GM23338 (cell line): ENCODE measurements at regions not wholly inside any gene's neighbourhood (a gene's known extent, or its start where the extent isn't known, plus 50 kb on each side); places are given as distances from the start of the nearest gene placed in this dataset.

Source experiments
- ATAC-seq: fragments of 200-7000 bp; cut with Tn5 transposase; 3 replicates; pipeline ENCODE4 v1.9.1; 2020
- DNase-seq: peaks from one replicate; pipeline ENCODE4 v3.0.0-alpha.2; 2015; ENCODE audit warnings: low spot score
- H2AFZ ChIP-seq: fragments of 200-600 bp; sonication (generic); 2 replicates; pipeline ENCODE4 v1.8.0; 2016; ENCODE audit warnings: antibody characterized with exemption, mild to moderate bottlenecking, moderate library complexity
- H3F3A ChIP-seq: fragments of 200-600 bp; sonication (generic); replicated peaks from 2 replicates; pipeline ENCODE4 v1.8.0; 2017; ENCODE audit warnings: antibody characterized with exemption, mixed run types, low read depth
- H3K27ac ChIP-seq: fragments of 200-600 bp; sonication (generic); 2 replicates; pipeline ENCODE4 v1.6.1; 2016; ENCODE audit warnings: low read depth
- H3K27me3 ChIP-seq: fragments of 200-600 bp; sonication (generic); 2 replicates; pipeline ENCODE4 v1.8.0; 2016; ENCODE audit warnings: mild to moderate bottlenecking, mixed run types, moderate library complexity; ENCODE audit not compliant: insufficient read depth
- H3K36me3 ChIP-seq: fragments of 200-600 bp; sonication (generic); 2 replicates; pipeline ENCODE4 v1.8.0; 2016; ENCODE audit warnings: mild to moderate bottlenecking; ENCODE audit not compliant: insufficient read depth
- H3K4me1 ChIP-seq: fragments of 200-600 bp; sonication (generic); 2 replicates; pipeline ENCODE4 v1.8.0; 2016; ENCODE audit warnings: mild to moderate bottlenecking, moderate library complexity; ENCODE audit not compliant: insufficient read depth
- H3K4me2 ChIP-seq: fragments of 200-600 bp; sonication (generic); 2 replicates; pipeline ENCODE4 v1.7.1; 2017; ENCODE audit warnings: mixed run types
- H3K4me3 ChIP-seq: fragments of 200-600 bp; sonication (generic); 2 replicates; pipeline ENCODE4 v1.6.1; 2016; ENCODE audit warnings: mixed run types
- H3K79me2 ChIP-seq: fragments of 200-600 bp; sonication (generic); replicated peaks from 2 replicates; pipeline ENCODE4 v1.8.0; 2017; ENCODE audit warnings: mild to moderate bottlenecking; ENCODE audit not compliant: insufficient read depth
- H3K9me2 ChIP-seq: fragments of 200-600 bp; sonication (generic); 2 replicates; pipeline ENCODE4 v1.8.0; 2017; ENCODE audit not compliant: insufficient read depth
- H4K20me1 ChIP-seq: fragments of 200-600 bp; sonication (generic); replicated peaks from 2 replicates; pipeline ENCODE4 v1.8.0; 2017; ENCODE audit warnings: mild to moderate bottlenecking; ENCODE audit not compliant: insufficient read depth
- H3K27ac Mint-ChIP-seq: 2 replicates; pipeline ENCODE4 v1.8.0; 2020; ENCODE audit warnings: inconsistent platforms, mild to moderate bottlenecking, moderate library complexity, mixed read lengths
- H3K27me3 Mint-ChIP-seq: 3 replicates; pipeline ENCODE4 v1.8.0; 2022; ENCODE audit warnings: low read depth, mild to moderate bottlenecking, moderate library complexity, mixed read lengths, inconsistent platforms; ENCODE audit not compliant: insufficient read depth, poor library complexity
- H3K36me3 Mint-ChIP-seq: 3 replicates; pipeline ENCODE4 v1.8.0; 2021; ENCODE audit warnings: low read depth, mild to moderate bottlenecking, inconsistent platforms, moderate library complexity, mixed read lengths
- H3K4me1 Mint-ChIP-seq: 3 replicates; pipeline ENCODE4 v1.8.0; 2020; ENCODE audit warnings: mild to moderate bottlenecking, inconsistent platforms, mixed read lengths
- H3K4me3 Mint-ChIP-seq: 3 replicates; pipeline ENCODE4 v1.8.0; 2021; ENCODE audit warnings: moderate library complexity, mild to moderate bottlenecking, inconsistent platforms, mixed read lengths
- H3K9me3 Mint-ChIP-seq: 3 replicates; pipeline ENCODE4 v1.8.0; 2020; ENCODE audit warnings: moderate library complexity, mild to moderate bottlenecking, inconsistent platforms, mixed read lengths
- CREB1 ChIP-seq: fragments of 250-450 bp; sonication (Bioruptor Pico); IDR thresholded peaks from 2 replicates; pipeline ENCODE4 v1.5.0; 2020; ENCODE audit warnings: low read depth, mild to moderate bottlenecking, moderate library complexity
- EZH2 ChIP-seq: fragments of 200-600 bp; sonication (generic); IDR thresholded peaks from one replicate; pipeline ENCODE4 v1.8.0; 2017; ENCODE audit warnings: antibody characterized with exemption, mild to moderate bottlenecking, low read depth; ENCODE audit not compliant: unreplicated experiment
- EZH2phosphoT487 ChIP-seq: fragments of 200-600 bp; sonication (generic); IDR thresholded peaks from one replicate; pipeline ENCODE4 v1.8.1; 2018; ENCODE audit warnings: antibody characterized with exemption; ENCODE audit not compliant: unreplicated experiment
- JUNB ChIP-seq: IDR thresholded peaks from one replicate; pipeline ENCODE4 v1.6.1; 2016; ENCODE audit warnings: antibody characterized with exemption; ENCODE audit not compliant: unreplicated experiment
- NANOG ChIP-seq: IDR thresholded peaks from 2 replicates; pipeline ENCODE4 v1.6.1; 2016; ENCODE audit warnings: antibody characterized with exemption, borderline replicate concordance
- POLR2AphosphoS5 ChIP-seq: IDR thresholded peaks from 2 replicates; pipeline ENCODE4 v1.6.1; 2016; ENCODE audit warnings: antibody characterized with exemption, low read depth
- STAT1 ChIP-seq: IDR thresholded peaks from one replicate; pipeline ENCODE4 v1.6.1; 2016; ENCODE audit warnings: antibody characterized with exemption; ENCODE audit not compliant: unreplicated experiment
- ZNF114 ChIP-seq: fragments of 250-450 bp; sonication (Bioruptor Pico); IDR thresholded peaks from 2 replicates; pipeline ENCODE4 v1.5.0; 2020; ENCODE audit warnings: mild to moderate bottlenecking, moderate library complexity
- ZNF331 ChIP-seq: fragments of 250-450 bp; sonication (Bioruptor Pico); IDR thresholded peaks from 2 replicates; pipeline ENCODE4 v1.5.0; 2020; ENCODE audit warnings: low read depth, mild to moderate bottlenecking, moderate library complexity
- TF ChIP-seq, protein P1 (sequence below), 2 experiments: fragments of 200-600 bp in 1 of 2; sonication (generic) in 1 of 2; conservative IDR thresholded peaks; 2 replicates each; pipeline versions ENCODE4 v1.5.1 to v1.6.1; 2016 to 2017; ENCODE audit warnings: antibody characterized with exemption in 2 of 2, low read depth in 2 of 2, mild to moderate bottlenecking in 2 of 2, moderate library complexity in 1 of 2
- TF ChIP-seq, protein P2 (sequence below): IDR thresholded peaks from 2 replicates; pipeline ENCODE4 v1.6.1; 2016; ENCODE audit warnings: antibody characterized with exemption
- TF ChIP-seq, protein P3 (sequence below): fragments of 250-450 bp; sonication (Bioruptor Pico); IDR thresholded peaks from 2 replicates; pipeline ENCODE4 v1.5.0; 2020; ENCODE audit warnings: mild to moderate bottlenecking, moderate library complexity
- TF ChIP-seq, protein P4 (sequence below): IDR thresholded peaks from one replicate; pipeline ENCODE4 v1.6.1; 2018; ENCODE audit warnings: antibody characterized with exemption; ENCODE audit not compliant: unreplicated experiment

DNA sequence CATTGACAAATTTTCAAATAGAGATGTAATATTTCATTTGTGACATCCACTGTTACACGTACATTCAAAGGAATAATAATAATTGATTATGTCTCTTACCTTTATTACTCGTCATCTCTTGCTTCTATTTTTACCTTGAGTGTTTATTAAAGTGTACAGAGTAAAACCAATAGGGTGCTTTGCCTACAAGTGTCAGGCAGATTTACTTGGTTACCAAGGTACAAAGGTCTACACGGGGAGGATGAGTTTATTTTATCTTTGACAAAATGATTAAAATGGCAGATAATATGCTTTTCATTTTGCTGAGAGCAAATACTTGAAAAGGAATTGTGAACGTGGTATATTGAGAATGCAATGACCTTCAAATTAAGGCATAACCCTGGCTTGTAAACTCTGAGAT is 137.8 kb upstream of the SOX5 start:
- TF ChIP-seq EZH2 (no peak), JUNB (no peak), ZNF114 (no peak), ZNF331 (CRISPR knock-in tag) (no peak), EZH2phosphoT487 (no peak), CREB1 (no peak), POLR2AphosphoS5 (no peak), NANOG (no peak), STAT1 (no peak)
- TF ChIP-seq, protein P1, sequence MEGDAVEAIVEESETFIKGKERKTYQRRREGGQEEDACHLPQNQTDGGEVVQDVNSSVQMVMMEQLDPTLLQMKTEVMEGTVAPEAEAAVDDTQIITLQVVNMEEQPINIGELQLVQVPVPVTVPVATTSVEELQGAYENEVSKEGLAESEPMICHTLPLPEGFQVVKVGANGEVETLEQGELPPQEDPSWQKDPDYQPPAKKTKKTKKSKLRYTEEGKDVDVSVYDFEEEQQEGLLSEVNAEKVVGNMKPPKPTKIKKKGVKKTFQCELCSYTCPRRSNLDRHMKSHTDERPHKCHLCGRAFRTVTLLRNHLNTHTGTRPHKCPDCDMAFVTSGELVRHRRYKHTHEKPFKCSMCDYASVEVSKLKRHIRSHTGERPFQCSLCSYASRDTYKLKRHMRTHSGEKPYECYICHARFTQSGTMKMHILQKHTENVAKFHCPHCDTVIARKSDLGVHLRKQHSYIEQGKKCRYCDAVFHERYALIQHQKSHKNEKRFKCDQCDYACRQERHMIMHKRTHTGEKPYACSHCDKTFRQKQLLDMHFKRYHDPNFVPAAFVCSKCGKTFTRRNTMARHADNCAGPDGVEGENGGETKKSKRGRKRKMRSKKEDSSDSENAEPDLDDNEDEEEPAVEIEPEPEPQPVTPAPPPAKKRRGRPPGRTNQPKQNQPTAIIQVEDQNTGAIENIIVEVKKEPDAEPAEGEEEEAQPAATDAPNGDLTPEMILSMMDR (conservative IDR thresholded peaks at IDR 0.05; ENCODE audit: low read depth in 2 of 2), result no peak
- TF ChIP-seq, protein P2, sequence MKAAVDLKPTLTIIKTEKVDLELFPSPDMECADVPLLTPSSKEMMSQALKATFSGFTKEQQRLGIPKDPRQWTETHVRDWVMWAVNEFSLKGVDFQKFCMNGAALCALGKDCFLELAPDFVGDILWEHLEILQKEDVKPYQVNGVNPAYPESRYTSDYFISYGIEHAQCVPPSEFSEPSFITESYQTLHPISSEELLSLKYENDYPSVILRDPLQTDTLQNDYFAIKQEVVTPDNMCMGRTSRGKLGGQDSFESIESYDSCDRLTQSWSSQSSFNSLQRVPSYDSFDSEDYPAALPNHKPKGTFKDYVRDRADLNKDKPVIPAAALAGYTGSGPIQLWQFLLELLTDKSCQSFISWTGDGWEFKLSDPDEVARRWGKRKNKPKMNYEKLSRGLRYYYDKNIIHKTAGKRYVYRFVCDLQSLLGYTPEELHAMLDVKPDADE, result no peak
- TF ChIP-seq, protein P3, sequence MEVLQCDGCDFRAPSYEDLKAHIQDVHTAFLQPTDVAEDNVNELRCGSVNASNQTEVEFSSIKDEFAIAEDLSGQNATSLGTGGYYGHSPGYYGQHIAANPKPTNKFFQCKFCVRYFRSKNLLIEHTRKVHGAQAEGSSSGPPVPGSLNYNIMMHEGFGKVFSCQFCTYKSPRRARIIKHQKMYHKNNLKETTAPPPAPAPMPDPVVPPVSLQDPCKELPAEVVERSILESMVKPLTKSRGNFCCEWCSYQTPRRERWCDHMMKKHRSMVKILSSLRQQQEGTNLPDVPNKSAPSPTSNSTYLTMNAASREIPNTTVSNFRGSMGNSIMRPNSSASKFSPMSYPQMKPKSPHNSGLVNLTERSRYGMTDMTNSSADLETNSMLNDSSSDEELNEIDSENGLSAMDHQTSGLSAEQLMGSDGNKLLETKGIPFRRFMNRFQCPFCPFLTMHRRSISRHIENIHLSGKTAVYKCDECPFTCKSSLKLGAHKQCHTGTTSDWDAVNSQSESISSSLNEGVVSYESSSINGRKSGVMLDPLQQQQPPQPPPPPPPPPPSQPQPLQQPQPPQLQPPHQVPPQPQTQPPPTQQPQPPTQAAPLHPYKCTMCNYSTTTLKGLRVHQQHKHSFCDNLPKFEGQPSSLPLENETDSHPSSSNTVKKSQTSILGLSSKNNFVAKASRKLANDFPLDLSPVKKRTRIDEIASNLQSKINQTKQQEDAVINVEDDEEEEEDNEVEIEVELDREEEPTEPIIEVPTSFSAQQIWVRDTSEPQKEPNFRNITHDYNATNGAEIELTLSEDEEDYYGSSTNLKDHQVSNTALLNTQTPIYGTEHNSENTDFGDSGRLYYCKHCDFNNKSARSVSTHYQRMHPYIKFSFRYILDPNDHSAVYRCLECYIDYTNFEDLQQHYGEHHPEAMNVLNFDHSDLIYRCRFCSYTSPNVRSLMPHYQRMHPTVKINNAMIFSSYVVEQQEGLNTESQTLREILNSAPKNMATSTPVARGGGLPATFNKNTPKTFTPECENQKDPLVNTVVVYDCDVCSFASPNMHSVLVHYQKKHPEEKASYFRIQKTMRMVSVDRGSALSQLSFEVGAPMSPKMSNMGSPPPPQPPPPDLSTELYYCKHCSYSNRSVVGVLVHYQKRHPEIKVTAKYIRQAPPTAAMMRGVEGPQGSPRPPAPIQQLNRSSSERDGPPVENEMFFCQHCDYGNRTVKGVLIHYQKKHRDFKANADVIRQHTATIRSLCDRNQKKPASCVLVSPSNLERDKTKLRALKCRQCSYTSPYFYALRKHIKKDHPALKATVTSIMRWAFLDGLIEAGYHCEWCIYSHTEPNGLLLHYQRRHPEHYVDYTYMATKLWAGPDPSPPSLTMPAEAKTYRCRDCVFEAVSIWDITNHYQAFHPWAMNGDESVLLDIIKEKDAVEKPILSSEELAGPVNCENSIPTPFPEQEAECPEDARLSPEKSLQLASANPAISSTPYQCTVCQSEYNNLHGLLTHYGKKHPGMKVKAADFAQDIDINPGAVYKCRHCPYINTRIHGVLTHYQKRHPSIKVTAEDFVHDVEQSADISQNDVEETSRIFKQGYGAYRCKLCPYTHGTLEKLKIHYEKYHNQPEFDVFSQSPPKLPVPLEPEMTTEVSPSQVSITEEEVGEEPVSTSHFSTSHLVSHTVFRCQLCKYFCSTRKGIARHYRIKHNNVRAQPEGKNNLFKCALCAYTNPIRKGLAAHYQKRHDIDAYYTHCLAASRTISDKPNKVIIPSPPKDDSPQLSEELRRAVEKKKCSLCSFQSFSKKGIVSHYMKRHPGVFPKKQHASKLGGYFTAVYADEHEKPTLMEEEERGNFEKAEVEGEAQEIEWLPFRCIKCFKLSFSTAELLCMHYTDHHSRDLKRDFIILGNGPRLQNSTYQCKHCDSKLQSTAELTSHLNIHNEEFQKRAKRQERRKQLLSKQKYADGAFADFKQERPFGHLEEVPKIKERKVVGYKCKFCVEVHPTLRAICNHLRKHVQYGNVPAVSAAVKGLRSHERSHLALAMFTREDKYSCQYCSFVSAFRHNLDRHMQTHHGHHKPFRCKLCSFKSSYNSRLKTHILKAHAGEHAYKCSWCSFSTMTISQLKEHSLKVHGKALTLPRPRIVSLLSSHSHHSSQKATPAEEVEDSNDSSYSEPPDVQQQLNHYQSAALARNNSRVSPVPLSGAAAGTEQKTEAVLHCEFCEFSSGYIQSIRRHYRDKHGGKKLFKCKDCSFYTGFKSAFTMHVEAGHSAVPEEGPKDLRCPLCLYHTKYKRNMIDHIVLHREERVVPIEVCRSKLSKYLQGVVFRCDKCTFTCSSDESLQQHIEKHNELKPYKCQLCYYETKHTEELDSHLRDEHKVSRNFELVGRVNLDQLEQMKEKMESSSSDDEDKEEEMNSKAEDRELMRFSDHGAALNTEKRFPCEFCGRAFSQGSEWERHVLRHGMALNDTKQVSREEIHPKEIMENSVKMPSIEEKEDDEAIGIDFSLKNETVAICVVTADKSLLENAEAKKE, result no peak
- TF ChIP-seq, protein P4, sequence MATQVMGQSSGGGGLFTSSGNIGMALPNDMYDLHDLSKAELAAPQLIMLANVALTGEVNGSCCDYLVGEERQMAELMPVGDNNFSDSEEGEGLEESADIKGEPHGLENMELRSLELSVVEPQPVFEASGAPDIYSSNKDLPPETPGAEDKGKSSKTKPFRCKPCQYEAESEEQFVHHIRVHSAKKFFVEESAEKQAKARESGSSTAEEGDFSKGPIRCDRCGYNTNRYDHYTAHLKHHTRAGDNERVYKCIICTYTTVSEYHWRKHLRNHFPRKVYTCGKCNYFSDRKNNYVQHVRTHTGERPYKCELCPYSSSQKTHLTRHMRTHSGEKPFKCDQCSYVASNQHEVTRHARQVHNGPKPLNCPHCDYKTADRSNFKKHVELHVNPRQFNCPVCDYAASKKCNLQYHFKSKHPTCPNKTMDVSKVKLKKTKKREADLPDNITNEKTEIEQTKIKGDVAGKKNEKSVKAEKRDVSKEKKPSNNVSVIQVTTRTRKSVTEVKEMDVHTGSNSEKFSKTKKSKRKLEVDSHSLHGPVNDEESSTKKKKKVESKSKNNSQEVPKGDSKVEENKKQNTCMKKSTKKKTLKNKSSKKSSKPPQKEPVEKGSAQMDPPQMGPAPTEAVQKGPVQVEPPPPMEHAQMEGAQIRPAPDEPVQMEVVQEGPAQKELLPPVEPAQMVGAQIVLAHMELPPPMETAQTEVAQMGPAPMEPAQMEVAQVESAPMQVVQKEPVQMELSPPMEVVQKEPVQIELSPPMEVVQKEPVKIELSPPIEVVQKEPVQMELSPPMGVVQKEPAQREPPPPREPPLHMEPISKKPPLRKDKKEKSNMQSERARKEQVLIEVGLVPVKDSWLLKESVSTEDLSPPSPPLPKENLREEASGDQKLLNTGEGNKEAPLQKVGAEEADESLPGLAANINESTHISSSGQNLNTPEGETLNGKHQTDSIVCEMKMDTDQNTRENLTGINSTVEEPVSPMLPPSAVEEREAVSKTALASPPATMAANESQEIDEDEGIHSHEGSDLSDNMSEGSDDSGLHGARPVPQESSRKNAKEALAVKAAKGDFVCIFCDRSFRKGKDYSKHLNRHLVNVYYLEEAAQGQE, result no peak
- Mint-ChIP-seq H3K27me3 (no peaks in the 10 kb centered on the region), H3K4me1 (no peaks in the 10 kb centered on the region), H3K36me3 (no peaks in the 10 kb centered on the region), H3K4me3 (no peak overlapping the region), H3K9me3 (no peaks in the 10 kb centered on the region), H3K27ac (no peak overlapping the region)
- Histone ChIP-seq H3K9me2 (no peaks in the 10 kb centered on the region), H3K27ac (no peak overlapping the region), H4K20me1 (no peaks in the 10 kb centered on the region), H3K36me3 (no peaks in the 10 kb centered on the region), H3K4me2 (no peak overlapping the region), H3K79me2 (no peaks in the 10 kb centered on the region), H3K4me3 (no peak overlapping the region), H3K4me1 (peaks cover 3% of the 10 kb centered on the region; the same call in 1 of the 2 replicates), H3K27me3 (no peaks in the 10 kb centered on the region), H3F3A (no peaks in the 10 kb centered on the region), H2AFZ (no peak overlapping the region)
- DNase-seq (no peak), ATAC-seq (no peak)
